HEK293T (cell line): ENCODE measurements at regions not wholly inside any gene's neighbourhood (a gene's known extent, or its start where the extent isn't known, plus 50 kb on each side); places are given as distances from the start of the nearest gene placed in this dataset.

ENCODE experiments used
- CTCF ChIA-PET: fragments of 350-600 bp; formaldehyde crosslinking; extraction: SDS; loops from one replicate; lab custom pipeline; 2021; ENCODE audit warnings: antibody characterized with exemption, inconsistent platforms; lab: Yijun Ruan, JAX
- POLR2A ChIA-PET: fragments of 350-600 bp; formaldehyde crosslinking; extraction: SDS; loops from one replicate; lab custom pipeline; 2020; ENCODE audit warnings: antibody characterized with exemption, inconsistent platforms; lab: Yijun Ruan, JAX
- DNase-seq: peaks from one replicate; pipeline ENCODE4 v3.0.0; 2012; ENCODE audit warnings: mixed read lengths; ENCODE audit errors: extremely low spot score
- ARNT ChIP-seq: fragments of 450-650 bp; IDR thresholded peaks from 2 replicates; pipeline ENCODE4 v1.6.1; 2017; ENCODE audit warnings: mild to moderate bottlenecking
- BHLHE40 ChIP-seq: fragments of 450-650 bp; IDR thresholded peaks from 2 replicates; pipeline ENCODE4 v1.6.1; 2016; ENCODE audit warnings: mild to moderate bottlenecking, moderate library complexity, borderline replicate concordance
- CTBP1 ChIP-seq: fragments of 450-650 bp; IDR thresholded peaks from 2 replicates; pipeline ENCODE4 v1.6.1; 2016; ENCODE audit warnings: borderline replicate concordance
- ELF4 ChIP-seq: fragments of 450-650 bp; IDR thresholded peaks from 2 replicates; pipeline ENCODE4 v1.6.1; 2017; ENCODE audit warnings: antibody characterized with exemption
- FOXA1 ChIP-seq: fragments of 450-650 bp; IDR thresholded peaks from 2 replicates; pipeline ENCODE4 v1.6.1; 2016; ENCODE audit warnings: mild to moderate bottlenecking
- FOXK2 ChIP-seq: fragments of 450-650 bp; IDR thresholded peaks from 2 replicates; pipeline ENCODE4 v1.6.1; 2016; ENCODE audit warnings: mild to moderate bottlenecking
- FOXM1 ChIP-seq: fragments of 450-650 bp; IDR thresholded peaks from 2 replicates; pipeline ENCODE4 v1.6.1; 2017; ENCODE audit warnings: mild to moderate bottlenecking, borderline replicate concordance
- HDGF ChIP-seq: fragments of 450-650 bp; IDR thresholded peaks from 2 replicates; pipeline ENCODE4 v1.6.1; 2017; ENCODE audit warnings: antibody characterized with exemption, borderline replicate concordance
- L3MBTL2 ChIP-seq: fragments of 450-650 bp; conservative IDR thresholded peaks from 2 replicates; pipeline ENCODE4 v1.6.1; 2016; ENCODE audit warnings: mild to moderate bottlenecking
- LEF1 ChIP-seq: fragments of 450-650 bp; IDR thresholded peaks from 2 replicates; pipeline ENCODE4 v1.6.1; 2017; ENCODE audit warnings: mild to moderate bottlenecking, borderline replicate concordance
- NFRKB ChIP-seq: fragments of 450-650 bp; IDR thresholded peaks from 2 replicates; pipeline ENCODE4 v1.6.1; 2016; ENCODE audit warnings: mild to moderate bottlenecking, moderate library complexity
- PKNOX1 ChIP-seq: fragments of 450-650 bp; IDR thresholded peaks from 2 replicates; pipeline ENCODE4 v1.6.1; 2016
- SP1 ChIP-seq: fragments of 450-650 bp; IDR thresholded peaks from 2 replicates; pipeline ENCODE4 v1.6.1; 2017
- SUZ12 ChIP-seq: fragments of 450-650 bp; IDR thresholded peaks from 2 replicates; pipeline ENCODE4 v1.6.1; 2016; ENCODE audit warnings: mild to moderate bottlenecking
- TARDBP ChIP-seq: fragments of 450-650 bp; IDR thresholded peaks from 2 replicates; pipeline ENCODE4 v1.6.1; 2016
- ZNF384 ChIP-seq: fragments of 450-650 bp; IDR thresholded peaks from 2 replicates; pipeline ENCODE4 v1.6.1; 2016

GRCh38 chr12:127900386-127900785 is 366.6 kb upstream of the TMEM132C start:
- ChIA-PET CTCF (no interaction called here), POLR2A (no interaction called here)
- DNase-seq: no peak
- TF ChIP-seq FOXK2: no peak
- TF ChIP-seq HDGF: no peak
- no peak for TF ChIP-seq TARDBP
- TF ChIP-seq L3MBTL2: no peak
- TF ChIP-seq CTBP1: no peak
- TF ChIP-seq ARNT: no peak
- no peak for TF ChIP-seq ELF4
- no peak for TF ChIP-seq BHLHE40
- no peak for TF ChIP-seq ZNF384
- no peak for TF ChIP-seq FOXA1
- TF ChIP-seq FOXM1: no peak
- TF ChIP-seq PKNOX1: no peak
- no peak for TF ChIP-seq LEF1
- TF ChIP-seq SP1: no peak

- POLR2A ChIA-PET: no interaction called here
- CTCF ChIA-PET: no interaction called here
- no peak for TF ChIP-seq BHLHE40
- no peak for TF ChIP-seq FOXK2
- no peak for TF ChIP-seq LEF1
- TF ChIP-seq ARNT: no peak
- TF ChIP-seq CTBP1: no peak
- no peak for DNase-seq
These were observed 363.8 kb upstream of the TMEM132C start for GRCh38 chr12:127903146-127903545.

GRCh38 chr12:127909041-127909440 is 357.9 kb upstream of the TMEM132C start:
- DNase-seq: no peak
- ChIA-PET CTCF (no interaction called here), POLR2A (no interaction called here)
- TF ChIP-seq SP1: no peak
- no peak for TF ChIP-seq ARNT
- no peak for TF ChIP-seq LEF1
- no peak for TF ChIP-seq ZNF384
- no peak for TF ChIP-seq HDGF
- TF ChIP-seq FOXA1: no peak
- TF ChIP-seq FOXK2: no peak
- no peak for TF ChIP-seq BHLHE40
- TF ChIP-seq L3MBTL2: no peak

- TF ChIP-seq ARNT: no peak
- TF ChIP-seq PKNOX1: no peak
- TF ChIP-seq ZNF384: no peak
- TF ChIP-seq ELF4: no peak
- TF ChIP-seq SP1: no peak
- no peak for TF ChIP-seq HDGF
- no peak for TF ChIP-seq SUZ12
- no peak for DNase-seq
- ChIA-PET CTCF (no interaction called here), POLR2A (no interaction called here)
These were observed 355.7 kb upstream of the TMEM132C start for GRCh38 chr12:127911291-127911690.

- TF ChIP-seq L3MBTL2 (no peak), SP1 (no peak), NFRKB (no peak), CTBP1 (no peak), FOXA1 (no peak), FOXM1 (no peak), FOXK2 (no peak), TARDBP (no peak), BHLHE40 (no peak), ZNF384 (no peak)
- ChIA-PET POLR2A (no interaction called here), CTCF (no interaction called here)
- DNase-seq: no peak
These were observed 354.8 kb upstream of the TMEM132C start for GRCh38 chr12:127912035-127912665.

- no peak for DNase-seq
- ChIA-PET CTCF (no interaction called here), POLR2A (no interaction called here)
- no peak for TF ChIP-seq SUZ12
- no peak for TF ChIP-seq PKNOX1
- TF ChIP-seq L3MBTL2: no peak
- no peak for TF ChIP-seq CTBP1
- no peak for TF ChIP-seq FOXK2
- no peak for TF ChIP-seq FOXA1
- no peak for TF ChIP-seq ELF4
- TF ChIP-seq BHLHE40: no peak
- TF ChIP-seq SP1: no peak
- no peak for TF ChIP-seq TARDBP
These were observed 343.5 kb upstream of the TMEM132C start for GRCh38 chr12:127923501-127923900.

GRCh38 chr12:127925971-127926370 is 341.0 kb upstream of the TMEM132C start:
- DNase-seq: peak; percentile 9
- TF ChIP-seq BHLHE40 (no peak), ELF4 (no peak), L3MBTL2 (no peak), NFRKB (no peak), HDGF (no peak), TARDBP (no peak), SP1 (no peak), ARNT (no peak)
- ChIA-PET CTCF (no interaction called here), POLR2A (no interaction called here)
